HepG2 (cell line): ENCODE measurements at regions not wholly inside any gene's neighbourhood (a gene's known extent, or its start where the extent isn't known, plus 50 kb on each side); places are given as distances from the start of the nearest gene placed in this dataset.

Experiments
- ATAC-seq: fragments of 200-7000 bp; cut with Tn5 transposase; 3 replicates; pipeline ENCODE4 v1.9.1; 2020; ENCODE audit warnings: mild to moderate bottlenecking, moderate library complexity
- BruUV-seq: library from RNA; stranded (reverse); fragments of 400-500 nt; replicated peaks from 2 replicates; lab custom pipeline; 2021; lab: Mats Ljungman, UMichigan
- CTCF ChIA-PET: fragments of 300-600 bp; formaldehyde crosslinking; extraction: SDS; loops from one replicate; lab custom pipeline; 2021; ENCODE audit warnings: low total read pairs, inconsistent platforms, low intra/inter-chr PET ratio; lab: Yijun Ruan, JAX
- POLR2A ChIA-PET: fragments of 350-600 bp; sonication (Branson Sonifier 250); formaldehyde crosslinking; loops from one replicate; lab custom pipeline; 2020; ENCODE audit warnings: antibody characterized with exemption, inconsistent platforms; lab: Yijun Ruan, JAX
- DNase-seq: peaks from one replicate; pipeline ENCODE4 v3.0.0-alpha.2; 2015; ENCODE audit warnings: low spot score
- FAIRE-seq: peaks from 3 replicates; lab custom pipeline; 2011; peaks lifted over from hg19 to GRCh38; lab: Jason Lieb, UNC
- H2AFZ ChIP-seq: one replicate; pipeline ENCODE4 v1.6.1; 2011; ENCODE audit warnings: low read length, inconsistent platforms
- H3K27ac ChIP-seq: fragments of 300-600 bp; 3 replicates; pipeline ENCODE4 v1.8.0; 2011; ENCODE audit warnings: mixed run types, mild to moderate bottlenecking, mixed read lengths, low read length, inconsistent platforms; ENCODE audit not compliant: insufficient read depth; ENCODE audit errors: extremely low read length
- H3K27me3 ChIP-seq, 2 experiments: fragments of 200-600 bp in 1 of 2; 2 replicates in 1 of 2; 3 replicates in 1 of 2; pipeline versions ENCODE4 v1.6.0 to v1.8.0; 2011; ENCODE audit warnings: low read length in 2 of 2, mild to moderate bottlenecking in 2 of 2, moderate library complexity in 2 of 2, inconsistent platforms in 1 of 2; ENCODE audit not compliant: insufficient read depth in 2 of 2, control insufficient read depth in 1 of 2
- H3K36me3 ChIP-seq, 2 experiments: fragments of 200-600 bp in 1 of 2; replicated peaks in 1 of 2; 2 replicates in 1 of 2; 3 replicates in 1 of 2; pipeline versions ENCODE4 v1.5.1 to v1.8.0; 2011; ENCODE audit warnings: low read length in 2 of 2, inconsistent platforms in 1 of 2; ENCODE audit not compliant: insufficient read depth in 2 of 2, control insufficient read depth in 1 of 2
- H3K4me1 ChIP-seq: 2 replicates; pipeline ENCODE4 v1.5.1; 2012; ENCODE audit warnings: low read length, inconsistent platforms; ENCODE audit not compliant: insufficient read depth
- H3K4me2 ChIP-seq: 2 replicates; pipeline ENCODE4 v1.6.0; 2011; ENCODE audit warnings: low read depth, low read length, inconsistent platforms
- H3K4me3 ChIP-seq, 3 experiments: fragments of 200-600 bp in 1 of 3; sonication (generic), shearing (Covaris generic) in 1 of 3; replicated peaks in 1 of 3; 2 replicates each; pipeline ENCODE4 v1.5.1; 2011 to 2016; ENCODE audit warnings: low read length in 3 of 3, inconsistent platforms in 2 of 3, low read depth in 2 of 3, mild to moderate bottlenecking in 2 of 3, control low read depth in 1 of 3, mixed read lengths in 1 of 3; ENCODE audit not compliant: insufficient read depth in 1 of 3
- H3K79me2 ChIP-seq: one replicate; pipeline ENCODE4 v1.6.1; 2011; ENCODE audit warnings: low read length, inconsistent platforms; ENCODE audit not compliant: insufficient read depth
- H3K9ac ChIP-seq: 2 replicates; pipeline ENCODE4 v1.6.0; 2011; ENCODE audit warnings: mild to moderate bottlenecking, low read depth, low read length, inconsistent platforms; ENCODE audit not compliant: insufficient read depth
- H3K9me3 ChIP-seq: 2 replicates; pipeline ENCODE4 v1.5.1; 2012; ENCODE audit warnings: mild to moderate bottlenecking, low read length
- H4K20me1 ChIP-seq: 2 replicates; pipeline ENCODE4 v1.6.0; 2011; ENCODE audit warnings: inconsistent platforms, mild to moderate bottlenecking, low read length, moderate library complexity; ENCODE audit not compliant: insufficient read depth
- KMT2A ChIP-seq: sonication (generic); formaldehyde crosslinking; IDR thresholded peaks from 2 replicates; pipeline ENCODE4 v1.4.0; 2020; ENCODE audit warnings: missing genetic modification reagents
- ZNF704 ChIP-seq: sonication (generic); formaldehyde crosslinking; IDR thresholded peaks from 2 replicates; pipeline ENCODE4 v1.8.1; 2023; ENCODE audit warnings: mild to moderate bottlenecking, inconsistent platforms, moderate library complexity, missing genetic modification reagents, borderline replicate concordance
- WGBS: methylation state at CpG from one replicate; pipeline ENCODE4 v1.1.6; 2017; ENCODE audit warnings: low lambda C conversion rate; 5-methylcytosine and 5-hydroxymethylcytosine counted together
- in situ Hi-C: cut with HindIII; loops from 2 replicates; pipeline ENCODE4 v1.10.0; 2017; ENCODE audit warnings: low pct_unique_long_range_greater_than_20kb; ENCODE audit not compliant: extremely low pct_ligation_motif_present
- intact Hi-C: fragments of 100-400 bp; cut with micrococcal nuclease; formaldehyde crosslinking; loops from one replicate; pipeline ENCODE4 v1.10.0; 2022; ENCODE audit not compliant: unreplicated experiment

DNA sequence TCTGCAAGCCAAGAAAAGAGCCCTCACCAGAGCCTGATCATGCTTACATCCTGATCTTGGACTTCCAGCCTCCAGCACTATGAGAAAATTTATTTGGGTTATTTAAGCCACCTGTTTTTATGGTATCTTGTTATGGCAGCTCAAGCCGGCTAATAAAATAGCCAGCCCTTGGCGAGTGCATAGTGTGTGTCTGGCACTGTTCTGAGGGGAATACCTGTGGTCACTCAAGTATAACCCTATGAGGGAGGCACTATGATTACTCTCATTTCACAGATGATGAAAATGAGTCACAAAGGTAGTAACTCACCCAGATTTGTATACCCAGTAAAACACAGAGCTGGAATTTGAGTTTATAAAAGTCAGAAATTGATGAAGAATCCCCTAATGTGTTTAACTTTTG, 556.9 kb upstream of the SETBP1 start:
- H3K27ac ChIP-seq: no peak overlapping the region
- H4K20me1 ChIP-seq: no peaks in the 10 kb centered on the region
- no peak for TF ChIP-seq ZNF704 (CRISPR knock-in tag)
- no peak overlapping the region for H3K4me2 ChIP-seq
- WGBS: 0% methylated on average over 2 of the region's 2 CpGs
- H3K9ac ChIP-seq: no peak overlapping the region
- intact Hi-C loops (no loop called here), in situ Hi-C loops (no loop called here)
- ATAC-seq (no peak), FAIRE-seq (no peak), DNase-seq (no peak)
- no peaks in the 10 kb centered on the region for H3K27me3 ChIP-seq
- H3K9me3 ChIP-seq: no peaks in the 10 kb centered on the region; the same call in 1 of the 2 replicates
- H3K4me1 ChIP-seq: no peaks in the 10 kb centered on the region
- BruUV-seq: no TSS peak
- no peaks in the 10 kb centered on the region for H3K79me2 ChIP-seq
- no peaks in the 10 kb centered on the region for H3K36me3 ChIP-seq
- ChIA-PET POLR2A (no interaction called here), CTCF (no interaction called here)
- H3K4me3 ChIP-seq: no peak overlapping the region
- no peak overlapping the region for H2AFZ ChIP-seq

- intact Hi-C loops (no loop called here), in situ Hi-C loops (no loop called here)
- Histone ChIP-seq H3K4me2 (no peak overlapping the region), H3K27me3 (no peaks in the 10 kb centered on the region), H2AFZ (no peak overlapping the region), H3K79me2 (no peaks in the 10 kb centered on the region), H3K27ac (no peak overlapping the region), H3K4me1 (no peaks in the 10 kb centered on the region), H3K9me3 (no peaks in the 10 kb centered on the region; the same call in 1 of the 2 replicates), H3K36me3 (no peaks in the 10 kb centered on the region), H4K20me1 (no peaks in the 10 kb centered on the region), H3K9ac (no peak overlapping the region), H3K4me3 (no peak overlapping the region)
- BruUV-seq: no TSS peak
- TF ChIP-seq KMT2A: no peak
- DNase-seq: no peak
- FAIRE-seq: no peak
- 6% methylated on average over 3 of the region's 3 CpGs for WGBS
- ChIA-PET POLR2A (no interaction called here), CTCF (no interaction called here)
- no peak for ATAC-seq
Measured at GRCh38 chr18:44125446-44125845, 555.2 kb upstream of the SETBP1 start.
